BLaER1 (cell line): ENCODE measurements at regions not wholly inside any gene's neighbourhood (a gene's known extent, or its start where the extent isn't known, plus 50 kb on each side); places are given as distances from the start of the nearest gene placed in this dataset.

Source experiments
- H3K27ac ChIP-seq: shearing (Covaris generic); formaldehyde crosslinking; 2 replicates; pipeline ENCODE4 v1.8.1; 2022
- H3K27me3 ChIP-seq: shearing (Covaris generic); formaldehyde crosslinking; 2 replicates; pipeline ENCODE4 v1.8.1; 2022
- H3K36me3 ChIP-seq: shearing (Covaris generic); formaldehyde crosslinking; 2 replicates; pipeline ENCODE4 v1.8.1; 2022
- H3K4me1 ChIP-seq: shearing (Covaris generic); formaldehyde crosslinking; 2 replicates; pipeline ENCODE4 v1.8.1; 2022
- H3K4me2 ChIP-seq: shearing (Covaris generic); formaldehyde crosslinking; 2 replicates; pipeline ENCODE4 v1.8.1; 2022
- H3K4me3 ChIP-seq: shearing (Covaris generic); formaldehyde crosslinking; 2 replicates; pipeline ENCODE4 v1.8.1; 2022
- H3K9ac ChIP-seq: shearing (Covaris generic); formaldehyde crosslinking; 2 replicates; pipeline ENCODE4 v1.8.1; 2022
- H3K9me3 ChIP-seq: shearing (Covaris generic); formaldehyde crosslinking; 2 replicates; pipeline ENCODE4 v1.8.1; 2022
- H4K20me1 ChIP-seq: shearing (Covaris generic); formaldehyde crosslinking; 2 replicates; pipeline ENCODE4 v1.8.1; 2022
- Cebpa-rat ChIP-seq: shearing (Covaris generic); IDR thresholded peaks from 2 replicates; pipeline ENCODE4 v1.8.1; 2022

DNA sequence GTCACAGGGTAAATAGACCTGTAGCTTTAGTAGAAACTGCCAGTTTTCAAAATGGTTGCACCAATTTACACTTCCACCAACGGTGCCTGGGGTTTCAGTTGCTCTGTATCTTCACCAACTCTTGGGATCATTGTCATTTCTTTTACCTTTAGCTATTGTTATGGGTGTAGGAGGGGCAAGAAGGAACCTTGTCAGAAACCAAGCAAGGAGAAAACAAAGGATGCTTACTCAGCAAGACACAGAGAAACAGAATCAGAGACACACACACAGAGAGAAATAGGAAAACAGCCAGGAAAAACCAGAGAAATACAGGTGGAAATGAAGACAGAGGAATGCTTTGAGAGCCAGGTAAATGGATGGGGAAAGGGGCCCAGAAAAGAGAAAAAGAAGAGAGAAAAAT, 367.6 kb downstream of the MIAT start:
- no peak overlapping the region for H3K4me3 ChIP-seq
- no peaks in the 10 kb centered on the region for H3K9me3 ChIP-seq
- no peak overlapping the region for H3K9ac ChIP-seq
- no peaks in the 10 kb centered on the region for H3K27me3 ChIP-seq
- H3K4me2 ChIP-seq = no peak overlapping the region
- no peak for TF ChIP-seq Cebpa-rat
- H3K4me1 ChIP-seq = peaks cover 5% of the 10 kb centered on the region; the same call in 1 of the 2 replicates
- no peak overlapping the region for H3K27ac ChIP-seq
- H3K36me3 ChIP-seq = no peaks in the 10 kb centered on the region
- no peaks in the 10 kb centered on the region for H4K20me1 ChIP-seq

GRCh38 chr22:27028093-27028492, 370.7 kb downstream of the MIAT start:
- no peaks in the 10 kb centered on the region for H3K36me3 ChIP-seq

GRCh38 chr22:27029584-27030130, 372.3 kb downstream of the MIAT start:
- no peak for TF ChIP-seq Cebpa-rat
- H3K4me2 ChIP-seq = no peak overlapping the region
- H3K4me1 ChIP-seq = no peaks in the 10 kb centered on the region
- H4K20me1 ChIP-seq = no peaks in the 10 kb centered on the region
- H3K36me3 ChIP-seq = no peaks in the 10 kb centered on the region
- H3K27ac ChIP-seq = no peak overlapping the region
- H3K9me3 ChIP-seq = no peaks in the 10 kb centered on the region
- H3K9ac ChIP-seq = no peak overlapping the region
- no peaks in the 10 kb centered on the region for H3K27me3 ChIP-seq
- no peak overlapping the region for H3K4me3 ChIP-seq

More at GRCh38 chr22:27028093-27028492, 370.7 kb downstream of the MIAT start:
- H3K27me3 ChIP-seq = no peaks in the 10 kb centered on the region
- no peaks in the 10 kb centered on the region for H3K9me3 ChIP-seq
- no peak overlapping the region for H3K9ac ChIP-seq
- H4K20me1 ChIP-seq = no peaks in the 10 kb centered on the region
- H3K4me3 ChIP-seq = no peak overlapping the region
- H3K4me2 ChIP-seq = no peak overlapping the region
- no peak for TF ChIP-seq Cebpa-rat
- H3K4me1 ChIP-seq = peaks cover 5% of the 10 kb centered on the region; the same call in 1 of the 2 replicates
- no peak overlapping the region for H3K27ac ChIP-seq

DNA sequence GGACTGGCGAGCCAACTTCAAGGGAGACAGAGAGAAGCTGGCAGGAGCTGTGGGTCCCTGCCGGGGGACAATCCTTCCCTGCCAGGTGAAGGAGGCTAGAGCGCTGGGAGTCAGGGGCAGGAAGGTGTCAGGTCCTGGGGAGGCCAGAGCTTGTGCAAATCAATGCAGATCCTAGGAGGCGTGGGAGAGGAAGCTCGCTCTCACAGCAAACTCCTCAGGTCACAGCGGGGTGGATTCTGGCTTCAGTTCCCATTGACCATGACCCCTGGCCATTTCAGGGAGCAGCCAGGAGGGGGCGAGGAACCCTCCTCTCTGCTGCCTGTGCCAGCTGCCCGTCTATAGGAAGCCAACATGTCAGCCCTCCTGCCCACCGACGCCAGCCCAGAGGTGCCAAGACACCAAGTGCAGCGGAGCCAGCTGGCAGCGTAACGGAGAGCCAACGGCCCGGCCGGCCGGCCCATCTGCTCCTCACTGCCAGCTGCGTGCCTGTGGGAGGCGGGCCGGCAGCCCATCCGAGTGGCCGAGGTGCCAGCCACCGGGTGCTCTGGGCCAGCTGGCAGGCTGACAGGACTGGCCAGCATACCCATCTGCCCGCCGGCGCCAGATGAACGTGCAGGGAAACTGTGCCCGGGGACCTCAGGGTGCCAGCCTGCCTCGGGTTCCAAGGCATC, 374.8 kb downstream of the MIAT start:
- H3K27ac ChIP-seq = no peak overlapping the region
- H3K9me3 ChIP-seq = no peaks in the 10 kb centered on the region
- no peak overlapping the region for H3K4me2 ChIP-seq
- H3K9ac ChIP-seq = no peak overlapping the region
- no peak for TF ChIP-seq Cebpa-rat
- H3K27me3 ChIP-seq = no peaks in the 10 kb centered on the region
- no peaks in the 10 kb centered on the region for H3K4me1 ChIP-seq
- no peaks in the 10 kb centered on the region for H3K36me3 ChIP-seq
- H3K4me3 ChIP-seq = no peak overlapping the region
- H4K20me1 ChIP-seq = no peaks in the 10 kb centered on the region

GRCh38 chr22:27041745-27042310, 384.4 kb downstream of the MIAT start:
- Histone ChIP-seq H3K9me3 (no peaks in the 10 kb centered on the region), H3K36me3 (no peaks in the 10 kb centered on the region), H3K4me3 (no peak overlapping the region), H3K9ac (no peak overlapping the region), H3K4me1 (no peaks in the 10 kb centered on the region), H3K27ac (no peak overlapping the region), H3K27me3 (no peaks in the 10 kb centered on the region), H3K4me2 (no peak overlapping the region), H4K20me1 (no peaks in the 10 kb centered on the region)
- no peak for TF ChIP-seq Cebpa-rat

GRCh38 chr22:27043262-27043661, 385.9 kb downstream of the MIAT start:
- TF ChIP-seq Cebpa-rat = no peak
- no peaks in the 10 kb centered on the region for H3K9me3 ChIP-seq
- H4K20me1 ChIP-seq = no peaks in the 10 kb centered on the region

DNA sequence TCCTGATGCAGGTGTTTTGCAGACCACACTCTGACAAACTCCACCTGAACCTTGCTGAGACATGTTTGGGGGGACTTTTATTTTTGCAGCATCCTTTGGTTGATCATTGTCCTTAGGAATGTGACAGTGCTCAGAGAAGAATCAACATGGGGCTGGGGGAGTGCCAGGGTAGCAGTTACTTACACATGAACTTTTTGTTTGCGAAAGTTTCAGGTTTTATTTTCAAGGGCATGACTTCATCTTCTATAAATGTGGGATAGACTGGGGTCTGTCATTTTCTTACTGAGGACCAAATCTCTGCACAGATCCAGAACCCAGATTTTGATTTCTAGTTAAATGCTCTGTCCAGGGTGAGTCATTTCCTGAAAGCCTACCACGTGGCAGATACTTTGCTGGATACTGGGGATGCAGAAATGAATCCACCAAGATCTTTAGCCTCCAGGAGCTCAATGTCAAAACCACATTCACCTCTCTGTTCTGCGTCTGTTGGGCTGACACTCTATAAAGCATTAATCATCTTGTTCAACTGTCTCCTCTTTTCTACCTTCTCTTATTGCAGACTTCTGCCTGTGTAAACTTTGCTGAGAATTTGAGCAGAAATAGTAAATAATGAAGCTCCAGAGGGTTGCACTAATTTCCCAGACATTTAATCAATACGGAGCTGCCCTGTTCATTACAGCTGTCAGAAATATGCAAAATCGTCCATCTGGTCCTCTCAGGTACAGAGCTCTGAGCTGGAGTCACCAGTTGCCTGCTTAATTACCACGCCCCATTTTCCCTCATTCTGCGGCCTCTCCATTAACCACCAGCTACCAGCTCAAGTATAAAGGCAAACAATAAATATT, 387.9 kb downstream of the MIAT start:
- Histone ChIP-seq H3K4me1 (no peaks in the 10 kb centered on the region), H4K20me1 (no peaks in the 10 kb centered on the region), H3K27ac (no peak overlapping the region), H3K9me3 (no peaks in the 10 kb centered on the region), H3K36me3 (no peaks in the 10 kb centered on the region), H3K4me2 (no peak overlapping the region), H3K9ac (no peak overlapping the region), H3K4me3 (no peak overlapping the region), H3K27me3 (no peaks in the 10 kb centered on the region)
- TF ChIP-seq Cebpa-rat = no peak

More at GRCh38 chr22:27043262-27043661, 385.9 kb downstream of the MIAT start:
- Histone ChIP-seq H3K27ac (no peak overlapping the region), H3K27me3 (no peaks in the 10 kb centered on the region), H3K4me2 (no peak overlapping the region), H3K36me3 (no peaks in the 10 kb centered on the region), H3K4me3 (no peak overlapping the region), H3K4me1 (no peaks in the 10 kb centered on the region), H3K9ac (no peak overlapping the region)

GRCh38 chr22:27046086-27046485, 388.7 kb downstream of the MIAT start:
- no peaks in the 10 kb centered on the region for H3K36me3 ChIP-seq
- H3K27me3 ChIP-seq = no peaks in the 10 kb centered on the region
- no peak overlapping the region for H3K4me3 ChIP-seq
- H3K9me3 ChIP-seq = no peaks in the 10 kb centered on the region
- no peaks in the 10 kb centered on the region for H4K20me1 ChIP-seq
- H3K4me1 ChIP-seq = no peaks in the 10 kb centered on the region
- no peak overlapping the region for H3K27ac ChIP-seq
- no peak overlapping the region for H3K4me2 ChIP-seq
- TF ChIP-seq Cebpa-rat = no peak
- H3K9ac ChIP-seq = no peak overlapping the region

GRCh38 chr22:27046603-27047002, 389.2 kb downstream of the MIAT start:
- no peaks in the 10 kb centered on the region for H3K4me1 ChIP-seq
- H3K4me3 ChIP-seq = no peak overlapping the region
- H3K9me3 ChIP-seq = no peaks in the 10 kb centered on the region
- H3K27me3 ChIP-seq = no peaks in the 10 kb centered on the region
- no peaks in the 10 kb centered on the region for H3K36me3 ChIP-seq
- no peak for TF ChIP-seq Cebpa-rat
- no peak overlapping the region for H3K4me2 ChIP-seq
- H3K27ac ChIP-seq = no peak overlapping the region
- no peaks in the 10 kb centered on the region for H4K20me1 ChIP-seq
- H3K9ac ChIP-seq = no peak overlapping the region

GRCh38 chr22:27050771-27051170, 393.4 kb downstream of the MIAT start:
- Histone ChIP-seq H3K36me3 (no peaks in the 10 kb centered on the region), H4K20me1 (no peaks in the 10 kb centered on the region), H3K27me3 (no peaks in the 10 kb centered on the region), H3K9ac (no peak overlapping the region), H3K4me2 (no peak overlapping the region), H3K9me3 (no peaks in the 10 kb centered on the region), H3K27ac (no peak overlapping the region), H3K4me3 (no peak overlapping the region), H3K4me1 (no peaks in the 10 kb centered on the region)
- no peak for TF ChIP-seq Cebpa-rat
